NCI-H2081 (cell line): ENCODE measurements at regions not wholly inside any gene's neighbourhood (a gene's known extent, or its start where the extent isn't known, plus 50 kb on each side); places are given as distances from the start of the nearest gene placed in this dataset.

Source experiments
- DNase-seq, 2 experiments: peaks; one replicate each; lab custom pipeline; 2025; lab: John Stamatoyannopoulos, UW

- DNase-seq = no peak
These were observed 472.7 kb upstream of the HS6ST1 start for GRCh38 chr2:128791120-128791984.

- DNase-seq = no peak
These were observed 473.3 kb upstream of the HS6ST1 start for GRCh38 chr2:128791985-128792320.

GRCh38 chr2:128792476-128793054 lies 473.9 kb upstream of the HS6ST1 start:
- DNase-seq = no peak

GRCh38 chr2:128793404-128793803 lies 474.7 kb upstream of the HS6ST1 start:
- no peak for DNase-seq

- no peak for DNase-seq
These were observed 475.6 kb upstream of the HS6ST1 start for GRCh38 chr2:128794285-128794684.

- DNase-seq = no peak
These were observed 477.7 kb upstream of the HS6ST1 start for GRCh38 chr2:128796321-128796720.

- no peak for DNase-seq
These were observed 478.4 kb upstream of the HS6ST1 start for GRCh38 chr2:128797092-128797491.

- DNase-seq = no peak
These were observed 478.9 kb upstream of the HS6ST1 start for GRCh38 chr2:128797533-128797932.

GRCh38 chr2:128797937-128798336 lies 479.3 kb upstream of the HS6ST1 start:
- no peak for DNase-seq

- DNase-seq = no peak
These were observed 480.0 kb upstream of the HS6ST1 start for GRCh38 chr2:128798502-128799283.

- DNase-seq = no peak
These were observed 480.6 kb upstream of the HS6ST1 start for GRCh38 chr2:128799284-128799552.

- no peak for DNase-seq
These were observed 481.1 kb upstream of the HS6ST1 start for GRCh38 chr2:128799730-128800129.

- DNase-seq = no peak
These were observed 482.9 kb upstream of the HS6ST1 start for GRCh38 chr2:128801576-128801975.

GRCh38 chr2:128803222-128803621 lies 484.6 kb upstream of the HS6ST1 start:
- DNase-seq = no peak

GRCh38 chr2:128805237-128805636 lies 486.6 kb upstream of the HS6ST1 start:
- DNase-seq = no peak

GRCh38 chr2:128805918-128806317 lies 487.2 kb upstream of the HS6ST1 start:
- DNase-seq = no peak

- no peak for DNase-seq
These were observed 488.6 kb upstream of the HS6ST1 start for GRCh38 chr2:128807317-128807716.

- no peak for DNase-seq
These were observed 490.0 kb upstream of the HS6ST1 start for GRCh38 chr2:128808462-128809258.

- DNase-seq = no peak
These were observed 490.6 kb upstream of the HS6ST1 start for GRCh38 chr2:128809259-128809636.

- no peak for DNase-seq
These were observed 491.2 kb upstream of the HS6ST1 start for GRCh38 chr2:128809880-128810279.

- DNase-seq = no peak
These were observed 493.7 kb upstream of the HS6ST1 start for GRCh38 chr2:128812183-128812940.
